NCI-H2227 treated with DMSO at 0.1 percent for 48 hours (cell line): ENCODE measurements at regions not wholly inside any gene's neighbourhood (a gene's known extent, or its start where the extent isn't known, plus 50 kb on each side); places are given as distances from the start of the nearest gene placed in this dataset.
"Not testable (repeated sequence)": the region's sequence is repeated elsewhere in the genome, so short reads cannot be mapped to it uniquely, and the experiment has no call there.

ENCODE experiments used
- DNase-seq: peaks from one replicate; lab custom pipeline; 2025; lab: John Stamatoyannopoulos, UW

DNA sequence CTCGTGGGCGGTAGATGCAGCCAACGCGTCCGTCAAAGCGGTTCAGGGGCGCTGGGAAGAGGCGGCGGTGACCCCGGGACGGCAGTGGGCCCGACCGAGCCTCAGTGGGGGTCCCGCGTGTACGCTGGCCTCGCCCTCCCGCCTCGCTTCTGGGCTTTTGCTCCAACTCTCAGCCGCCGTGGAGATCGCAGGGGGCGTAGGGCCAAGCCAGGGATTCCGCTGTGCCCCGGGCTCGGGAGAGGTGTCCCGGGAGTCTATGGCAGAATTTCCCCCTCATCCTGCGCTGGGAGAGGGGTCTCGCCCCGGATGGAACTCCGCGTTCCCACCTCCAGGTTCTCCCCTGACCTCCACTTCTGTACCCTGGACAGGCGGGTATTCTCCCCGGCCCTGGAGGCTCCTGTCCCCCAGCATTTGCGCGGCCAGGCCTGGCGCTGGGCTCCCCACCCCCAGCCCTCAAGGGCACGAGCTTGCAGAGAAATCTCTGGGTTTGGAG, 131.9 kb downstream of the MRPL36 start:
- no peak for DNase-seq

DNA sequence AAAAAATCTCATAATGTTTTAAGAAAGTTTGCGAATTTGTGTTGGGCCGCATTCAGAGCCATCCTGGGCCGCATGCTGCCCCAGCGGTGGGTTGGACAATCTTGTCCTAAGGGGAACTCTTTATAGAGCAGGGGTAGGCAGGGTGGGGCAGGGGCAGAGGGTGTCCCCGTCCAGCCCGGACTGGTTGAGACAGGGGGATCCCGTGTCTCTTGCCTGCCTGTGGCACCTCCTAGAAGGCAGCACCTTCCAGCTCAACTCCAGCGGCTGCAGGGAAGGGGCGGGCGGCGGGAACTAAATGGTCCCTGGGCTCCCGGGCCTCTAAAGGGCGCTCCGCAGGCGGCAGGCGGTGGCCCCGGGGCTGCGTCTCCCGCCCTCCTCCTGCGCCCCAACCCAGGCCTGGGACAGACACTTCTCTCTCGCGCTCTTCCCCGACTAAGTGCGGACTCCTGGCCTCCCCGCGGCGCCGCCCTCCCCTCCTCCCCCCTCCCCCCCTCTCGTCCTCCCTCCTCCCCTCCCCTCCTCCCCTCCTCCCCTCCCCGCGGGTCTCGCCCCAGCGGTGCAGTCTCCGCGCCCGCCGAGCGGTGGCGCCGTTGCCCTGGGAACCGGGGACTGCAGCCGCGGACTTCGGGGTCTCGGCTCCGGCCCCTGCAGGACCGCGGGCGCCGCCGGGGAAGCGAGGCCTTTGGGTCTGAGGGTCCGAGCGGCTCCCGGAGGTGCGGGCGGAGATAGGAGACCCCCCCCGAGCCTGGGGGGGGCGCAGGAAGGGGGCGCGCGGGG, 132.6 kb downstream of the MRPL36 start:
- peak; percentile 38 for DNase-seq

DNA sequence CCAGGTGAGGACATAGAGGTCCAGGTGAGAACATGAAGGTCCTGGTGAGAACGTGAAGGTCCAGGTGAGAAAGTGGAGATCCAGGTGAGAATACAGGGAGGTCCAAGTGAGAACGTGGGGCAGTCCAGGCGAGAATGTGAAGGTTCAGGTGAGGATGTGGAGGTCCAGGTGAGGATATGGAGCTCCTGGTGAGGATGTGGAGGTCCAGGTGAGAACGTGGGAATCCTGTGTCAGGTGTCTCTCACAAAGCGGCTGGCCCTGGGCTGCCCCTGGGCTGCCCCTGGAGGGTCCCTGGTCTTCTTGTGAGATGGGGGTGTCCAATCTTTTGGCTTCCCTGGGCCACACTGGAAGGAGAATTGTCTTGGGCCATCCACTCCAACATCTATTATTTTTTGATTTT, 133.4 kb downstream of the MRPL36 start:
- DNase-seq = no peak

DNA sequence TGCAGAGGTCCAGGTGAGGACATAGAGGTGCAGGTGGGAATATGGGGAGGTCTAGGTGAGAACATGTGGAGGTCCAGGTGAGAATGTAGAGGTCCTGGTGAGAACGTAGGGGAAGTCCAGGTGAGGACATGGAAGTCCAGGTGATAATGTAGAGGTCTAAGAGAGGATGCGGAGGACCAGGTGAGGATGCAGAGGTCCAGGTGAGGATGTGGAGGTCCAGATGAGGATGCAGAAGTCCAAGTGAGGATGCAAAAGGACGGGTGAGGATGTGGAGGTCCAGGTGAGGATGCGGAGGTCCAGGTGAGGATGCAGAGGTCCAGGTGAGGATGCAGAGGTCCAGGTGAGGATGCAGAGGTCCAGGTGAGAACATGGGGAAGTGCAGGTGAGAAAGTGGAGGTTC, 133.8 kb downstream of the MRPL36 start:
- DNase-seq = no peak

GRCh38 chr5:1665231-1665630, 134.4 kb downstream of the MRPL36 start:
- DNase-seq = no peak

GRCh38 chr5:1663186-1663585, 136.5 kb downstream of the MRPL36 start:
- DNase-seq = no peak

GRCh38 chr5:1662559-1663085, 137.0 kb downstream of the MRPL36 start:
- DNase-seq = no peak

- DNase-seq = no peak
Observed at GRCh38 chr5:1661831-1662558, 137.6 kb downstream of the MRPL36 start.

GRCh38 chr5:1661311-1661710, 137.6 kb upstream of the LPCAT1 start:
- no peak for DNase-seq

DNA sequence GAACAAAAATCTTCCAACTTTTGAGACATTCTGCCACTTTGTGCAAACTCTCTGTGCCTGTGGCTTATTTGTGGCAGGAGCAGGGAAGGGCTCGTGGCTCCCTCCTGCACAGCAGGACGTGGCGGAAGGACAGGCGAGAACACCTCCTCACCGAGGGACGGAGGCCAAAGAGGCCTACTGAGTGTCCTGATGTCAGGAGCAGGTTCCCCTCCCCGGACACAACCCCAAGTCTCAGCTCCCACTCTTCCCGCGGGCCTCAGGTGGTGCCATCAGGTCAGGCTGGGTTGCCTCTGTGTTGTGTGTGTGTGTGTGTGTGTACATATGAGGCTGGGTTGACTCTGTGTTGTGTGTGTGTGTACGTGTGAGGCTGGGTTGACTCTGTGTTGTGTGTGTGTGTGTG, 136.8 kb upstream of the LPCAT1 start:
- no peak for DNase-seq

- DNase-seq = no peak
Observed at GRCh38 chr5:1660001-1660400, 136.2 kb upstream of the LPCAT1 start.

DNA sequence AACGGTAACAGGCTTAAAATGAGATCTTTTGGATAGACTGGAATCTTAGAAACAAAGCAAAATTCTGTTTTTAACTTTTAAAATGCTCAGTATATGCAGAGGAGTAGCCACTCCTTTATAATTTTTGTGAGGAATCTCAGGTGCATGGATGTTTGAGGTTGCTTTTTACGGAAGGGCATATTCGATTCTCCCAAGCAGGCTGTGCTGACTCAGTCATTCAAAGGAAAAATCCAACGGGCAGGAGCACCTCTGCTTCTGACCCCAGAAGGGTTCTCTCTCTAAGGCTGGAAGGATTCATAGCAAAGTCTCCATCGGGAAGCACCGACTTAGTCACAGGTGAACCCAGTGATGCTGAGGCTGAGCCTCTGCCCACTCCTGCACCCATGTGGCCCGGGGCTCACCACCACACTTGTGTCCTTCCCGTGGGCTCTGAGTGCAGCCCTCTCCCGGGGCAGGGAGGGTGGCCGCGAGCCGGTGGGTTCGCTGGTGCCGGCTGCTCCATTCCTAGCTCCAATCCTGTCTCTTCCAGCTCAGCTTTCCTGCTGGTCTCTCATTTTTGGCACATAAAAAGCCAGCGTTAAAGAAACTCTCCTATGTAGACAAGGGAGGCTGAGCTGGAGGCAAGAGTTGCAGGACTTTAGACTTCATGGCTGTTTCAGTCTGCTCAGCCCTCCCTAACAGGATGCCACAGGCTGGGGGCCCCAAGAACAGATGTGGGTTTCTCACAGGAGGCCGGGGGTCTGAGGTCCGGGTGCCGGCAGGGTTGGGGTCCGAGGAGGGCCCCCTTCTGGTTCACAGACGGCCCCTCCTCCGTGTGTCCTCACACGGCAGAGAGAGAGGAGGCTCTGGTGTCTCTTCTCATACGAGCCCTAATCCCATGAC, 135.6 kb upstream of the LPCAT1 start:
- DNase-seq = no peak

DNA sequence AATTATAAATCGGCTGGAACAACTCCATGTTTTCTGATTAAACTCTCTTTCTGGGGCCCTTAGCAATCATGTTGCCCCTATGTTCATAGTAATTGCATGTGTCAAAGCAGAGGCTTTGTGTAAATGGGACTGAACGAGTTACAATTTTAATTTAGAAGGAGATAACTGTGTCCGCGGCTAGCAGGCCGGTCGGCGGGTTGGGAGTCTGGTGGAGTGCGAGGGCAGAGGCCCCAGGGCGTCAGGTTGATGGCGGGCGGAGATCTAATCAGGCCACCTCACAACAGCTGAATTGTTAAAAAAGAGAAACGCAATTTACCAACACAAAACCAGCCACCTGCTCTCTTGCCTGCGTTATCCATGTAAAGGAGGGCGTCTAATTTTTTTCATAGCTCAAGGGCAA, 134.9 kb upstream of the LPCAT1 start:
- DNase-seq = peak; percentile 30

DNA sequence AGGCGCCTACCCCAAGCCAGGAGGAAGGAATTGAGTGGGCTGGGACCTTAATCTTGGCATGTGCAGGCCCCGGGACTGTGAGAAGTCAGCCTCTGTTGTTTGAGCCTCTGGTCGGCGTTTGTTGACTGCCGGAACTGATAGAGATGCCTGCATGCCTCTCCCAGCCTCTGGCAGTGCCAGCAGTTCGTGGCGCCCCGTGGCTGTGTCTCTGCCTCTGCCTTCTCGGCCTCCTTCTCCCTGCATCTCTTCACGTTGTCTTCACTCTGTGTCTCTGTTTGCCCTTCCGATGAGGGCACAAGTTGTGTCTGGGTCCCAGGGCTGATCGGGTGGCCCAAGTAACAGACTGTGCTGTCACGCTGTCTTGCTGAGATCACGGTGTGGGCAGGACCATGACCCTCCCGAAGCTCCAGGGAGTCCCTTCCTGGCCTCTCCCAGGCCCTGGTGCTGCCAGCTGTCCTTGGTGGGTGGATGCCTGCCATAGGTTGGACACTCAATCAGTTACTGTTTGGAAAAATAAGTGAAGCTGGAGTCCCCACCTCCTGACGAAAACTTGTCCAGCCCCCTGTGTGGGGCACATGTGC, 133.5 kb upstream of the LPCAT1 start:
- DNase-seq = no peak

GRCh38 chr5:1656271-1656975, 132.7 kb upstream of the LPCAT1 start:
- no peak for DNase-seq

GRCh38 chr5:1655496-1656270, 131.9 kb upstream of the LPCAT1 start:
- DNase-seq = no peak

DNA sequence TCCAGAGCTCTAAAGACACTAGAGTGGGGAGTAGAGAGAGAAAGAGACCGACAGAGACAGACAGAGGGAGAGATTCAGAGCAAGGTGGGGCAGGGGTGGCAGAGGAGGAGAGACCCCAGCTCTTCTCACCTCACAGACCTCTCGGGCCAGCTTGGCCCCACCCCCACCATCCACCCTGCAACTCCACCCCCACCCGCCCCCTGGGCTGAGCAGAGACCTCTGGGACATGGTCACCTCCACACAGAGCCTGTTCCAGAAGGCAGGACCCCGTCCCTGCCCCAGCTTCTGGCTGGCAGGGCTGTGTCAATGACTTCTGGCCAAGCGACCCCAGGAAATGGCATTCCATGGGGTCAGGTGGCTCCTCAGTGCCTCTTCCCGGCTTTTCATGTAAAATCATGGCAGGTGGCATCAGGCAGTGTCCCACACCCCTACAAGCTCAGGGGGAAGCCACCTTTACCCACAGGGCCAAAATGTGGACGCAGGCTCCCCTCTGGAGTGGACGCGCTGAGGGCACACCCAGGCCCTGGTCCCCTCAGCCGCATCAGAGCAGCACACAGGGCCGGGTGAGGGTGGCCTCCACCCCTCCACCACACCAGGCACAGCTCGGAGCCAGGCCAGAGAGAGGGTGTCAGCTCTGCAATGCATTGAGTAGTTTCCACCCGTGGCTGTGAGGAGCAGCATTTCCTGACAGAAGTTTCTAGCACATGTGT, 131.2 kb upstream of the LPCAT1 start:
- DNase-seq = no peak

GRCh38 chr5:1653698-1654651, 130.2 kb upstream of the LPCAT1 start:
- not testable (repeated sequence) for DNase-seq
